GM21526 (cell line): ENCODE measurements at regions not wholly inside any gene's neighbourhood (a gene's known extent, or its start where the extent isn't known, plus 50 kb on each side); places are given as distances from the start of the nearest gene placed in this dataset.

ENCODE experiments used
- ATAC-seq: cut with Tn5 transposase; IDR thresholded peaks from one replicate; pipeline ENCODE4 v1.9.1; 2021; ENCODE audit warnings: moderate library complexity; ENCODE audit not compliant: unreplicated experiment, low FRiP score

- no peak for ATAC-seq
Observed at GRCh38 chr10:83632701-83633100, 506.6 kb upstream of the GHITM start.

- ATAC-seq = no peak
Observed at GRCh38 chr10:83633547-83633946, 505.8 kb upstream of the GHITM start.

- ATAC-seq = no peak
Observed at GRCh38 chr10:83636826-83637225, 502.5 kb upstream of the GHITM start.

GRCh38 chr10:83647526-83647925 lies 491.8 kb upstream of the GHITM start:
- ATAC-seq = no peak

- ATAC-seq = no peak
Observed at GRCh38 chr10:83648201-83648600, 491.1 kb upstream of the GHITM start.

- no peak for ATAC-seq
Observed at GRCh38 chr10:83649471-83649870, 489.8 kb upstream of the GHITM start.

- ATAC-seq = no peak
Observed at GRCh38 chr10:83654689-83655088, 484.6 kb upstream of the GHITM start.

GRCh38 chr10:83656924-83657323 lies 482.4 kb upstream of the GHITM start:
- ATAC-seq = no peak

GRCh38 chr10:83657487-83657886 lies 481.8 kb upstream of the GHITM start:
- no peak for ATAC-seq

- no peak for ATAC-seq
Observed at GRCh38 chr10:83663918-83664317, 475.4 kb upstream of the GHITM start.

- ATAC-seq = no peak
Observed at GRCh38 chr10:83666762-83667161, 472.5 kb upstream of the GHITM start.

GRCh38 chr10:83667594-83667993 lies 471.7 kb upstream of the GHITM start:
- ATAC-seq = no peak

- no peak for ATAC-seq
Observed at GRCh38 chr10:83673316-83673715, 466.0 kb upstream of the GHITM start.

GRCh38 chr10:83677795-83678194 lies 461.5 kb upstream of the GHITM start:
- no peak for ATAC-seq

- no peak for ATAC-seq
Observed at GRCh38 chr10:83678850-83679249, 460.5 kb upstream of the GHITM start.

GRCh38 chr10:83680470-83680891 lies 458.8 kb upstream of the GHITM start:
- ATAC-seq = peak; percentile 99

GRCh38 chr10:83682414-83682813 lies 456.9 kb upstream of the GHITM start:
- no peak for ATAC-seq

- ATAC-seq = no peak
Observed at GRCh38 chr10:83685458-83685857, 453.9 kb upstream of the GHITM start.

- no peak for ATAC-seq
Observed at GRCh38 chr10:83691791-83692596, 447.3 kb upstream of the GHITM start.

- no peak for ATAC-seq
Observed at GRCh38 chr10:83698899-83699298, 440.4 kb upstream of the GHITM start.

- no peak for ATAC-seq
Observed at GRCh38 chr10:83701799-83702198, 437.5 kb upstream of the GHITM start.

GRCh38 chr10:83702731-83703130 lies 436.6 kb upstream of the GHITM start:
- no peak for ATAC-seq

GRCh38 chr10:83706120-83706519 lies 433.2 kb upstream of the GHITM start:
- no peak for ATAC-seq
